Adrenal gland (tissue), 9 donors: ENCODE measurements at regions not wholly inside any gene's neighbourhood (a gene's known extent, or its start where the extent isn't known, plus 50 kb on each side); places are given as distances from the start of the nearest gene placed in this dataset.
A peak's percentile ranks its signal among the peaks of the same experiment; 100 is the strongest.

Source experiments
- DNase-seq, 7 donors: peaks; one replicate each; pipeline ENCODE4 v3.0.0-alpha.2; 2019 to 2020
- H3K27ac ChIP-seq, 5 donors: fragments of 200-600 bp; sonication (generic) in 4 of 5; 1 replicate in 3 of 5; 2 replicates in 2 of 5; pipeline versions ENCODE4 v1.5.1 to v1.8.0; 2016 to 2020; ENCODE audit warnings: mild to moderate bottlenecking in 1 of 5
- H3K27me3 ChIP-seq: fragments of 200-600 bp; 2 replicates; pipeline ENCODE4 v1.8.0; 2021
- H3K36me3 ChIP-seq, 2 donors: fragments of 200-600 bp; replicated peaks in 1 of 2; 1 replicate in 1 of 2; 2 replicates in 1 of 2; pipeline versions ENCODE4 v1.5.1 to v1.8.0; 2018 to 2022
- H3K4me1 ChIP-seq, 2 donors: fragments of 200-600 bp; replicated peaks in 1 of 2; 1 replicate in 1 of 2; 2 replicates in 1 of 2; pipeline versions ENCODE4 v1.5.1 to v1.8.0; 2018 to 2021
- H3K4me3 ChIP-seq, 4 donors: fragments of 200-600 bp; sonication (generic) in 3 of 4; one replicate each; pipeline ENCODE4 v1.5.1; 2016 to 2018
- H3K9me3 ChIP-seq, 3 donors: fragments of 200-600 bp; sonication (generic) in 1 of 3; replicated peaks in 1 of 3; 1 replicate in 2 of 3; 2 replicates in 1 of 3; pipeline versions ENCODE4 v1.5.1 to v1.8.0; 2016 to 2021
- CTCF ChIP-seq, 6 experiments: fragments of 450-650 bp in 4 of 6; fragments of 200-600 bp in 2 of 6; sonication (generic) in 1 of 6; IDR thresholded peaks; 1 replicate in 5 of 6; 2 replicates in 1 of 6; pipeline versions ENCODE4 v1.5.1 to v1.8.0; 2016 to 2021; ENCODE audit warnings: antibody characterized with exemption in 6 of 6, mild to moderate bottlenecking in 2 of 6, moderate library complexity in 1 of 6
- POLR2A ChIP-seq, 2 donors: fragments of 450-650 bp; IDR thresholded peaks; one replicate each; pipeline ENCODE4 v1.6.1; 2017; ENCODE audit warnings: antibody characterized with exemption in 2 of 2, mild to moderate bottlenecking in 2 of 2, moderate library complexity in 1 of 2
- WGBS, 4 donors: extraction: QIAGEN DNeasy Blood & Tissue Kit in 2 of 4; methylation state at CpG; one replicate each; pipeline versions ENCODE4 v1.1.5 to v1.1.7; 2013 to 2017; 5-methylcytosine and 5-hydroxymethylcytosine counted together
- intact Hi-C, 2 donors: fragments of 100-400 bp; cut with DNase I; formaldehyde crosslinking; loops; one replicate each; pipeline versions ENCODE4 v1.14.1 to v1.15.0; 2022 to 2023
- donor health status: healthy with polysubstance abuse.
- donor health status: Bipolar disorder and iron deficiency.
- donor health status: DM: yes; HTN: yes; CAD: no.
- donor health status: DM: no; HTN: no; CAD: no.
- donor health status: DM: no; HTN: no; CAD: no.

DNA sequence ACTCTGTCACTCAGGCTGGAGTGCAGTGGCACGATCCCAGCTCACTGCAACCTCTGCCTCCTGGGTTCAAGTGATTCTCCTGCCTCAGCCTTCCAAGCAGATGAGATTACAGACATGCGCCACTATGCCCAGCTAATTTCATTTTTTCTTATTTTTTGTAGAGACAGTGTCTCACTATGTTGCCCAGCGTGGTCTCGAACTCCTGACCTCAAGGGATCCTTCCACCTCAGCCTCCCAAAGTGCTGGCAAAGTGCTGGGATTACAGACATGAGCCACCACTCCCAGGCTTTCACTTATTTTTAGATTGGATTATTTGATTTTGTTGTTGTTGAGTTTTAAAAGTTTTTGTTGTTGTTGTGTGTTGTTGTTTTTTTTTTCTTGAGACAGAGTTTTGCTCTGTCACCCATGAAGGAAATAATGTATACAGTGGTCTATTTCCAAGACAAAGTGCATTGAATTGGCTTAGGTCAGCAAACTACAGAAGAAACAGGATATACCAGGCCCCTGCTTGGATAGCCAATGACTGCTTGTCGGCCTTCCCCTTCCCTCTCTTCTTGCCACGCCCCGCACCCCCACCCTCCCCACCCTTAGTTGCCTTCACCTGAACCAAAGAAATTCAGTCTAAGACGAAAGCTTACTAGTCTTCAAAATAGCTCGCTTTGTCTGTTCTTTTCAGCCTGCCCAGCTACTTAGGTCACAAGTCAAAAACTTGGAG, 91.8 kb upstream of the CLDN5 start:
- H3K27ac ChIP-seq, result no peak overlapping the region
- TF ChIP-seq CTCF (IDR thresholded peaks at IDR 0.05), result no peak
- no peak for TF ChIP-seq POLR2A (IDR thresholded peaks at IDR 0.05)
- no peaks in the 10 kb centered on the region for H3K9me3 ChIP-seq
- H3K36me3 ChIP-seq, result no peaks in the 10 kb centered on the region
- H3K27me3 ChIP-seq, result peaks cover 20% of the 10 kb centered on the region
- no peak for DNase-seq
- 83 to 91% (median 85%) methylated on average over 9 of the region's 9 CpGs for WGBS, 4 donors
- no peaks in the 10 kb centered on the region for H3K4me1 ChIP-seq
- H3K4me3 ChIP-seq, result no peak overlapping the region
- intact Hi-C loops, result no loop called here

DNA sequence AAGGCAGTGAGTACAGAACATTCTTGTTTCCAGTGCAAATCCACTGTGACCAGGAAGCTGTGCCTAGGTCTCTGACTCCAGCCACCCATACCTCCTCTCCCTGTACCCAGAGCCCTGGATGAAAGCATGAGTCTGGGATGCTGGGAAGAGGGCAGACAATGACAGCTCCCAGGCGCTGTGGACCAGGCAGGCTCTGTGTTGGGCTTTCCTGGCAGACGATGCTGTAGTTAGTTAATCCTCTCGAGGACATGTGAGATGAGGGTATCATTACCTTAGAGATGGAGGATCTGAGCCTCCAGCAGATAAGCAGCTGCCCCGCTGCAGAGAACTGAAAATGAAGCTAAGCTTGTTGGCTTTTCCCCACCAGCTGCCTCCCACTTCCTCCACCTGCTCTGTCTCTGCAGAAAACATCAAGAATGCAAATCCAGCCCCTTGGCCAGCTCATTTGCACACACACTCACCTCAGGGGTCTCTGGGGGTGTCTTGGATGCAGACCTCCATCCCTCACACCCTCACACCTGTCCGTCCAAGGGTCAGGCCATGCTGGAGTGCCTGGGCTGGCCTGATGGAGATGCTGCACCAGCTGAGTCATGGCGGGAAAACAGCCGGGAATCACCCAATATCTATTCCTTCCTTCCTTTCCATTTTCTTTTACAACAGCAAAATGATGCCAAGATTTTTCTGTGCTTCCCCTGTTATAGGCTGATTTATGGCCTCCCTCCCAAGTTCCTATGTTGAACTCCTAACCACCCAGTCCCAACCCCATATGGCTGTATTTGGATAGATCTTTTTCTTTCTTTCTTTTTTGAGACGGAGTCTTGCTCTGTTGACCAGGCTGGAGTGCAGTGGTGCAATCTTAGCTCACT, 94.9 kb upstream of the SEPTIN5 start:
- no peak for DNase-seq
- H3K27me3 ChIP-seq, result peaks cover 20% of the 10 kb centered on the region
- no peaks in the 10 kb centered on the region for H3K9me3 ChIP-seq
- TF ChIP-seq CTCF (IDR thresholded peaks at IDR 0.05), result no peak
- TF ChIP-seq POLR2A (IDR thresholded peaks at IDR 0.05), result no peak
- no peaks in the 10 kb centered on the region for H3K36me3 ChIP-seq
- H3K4me3 ChIP-seq, result no peak overlapping the region
- no peak overlapping the region for H3K27ac ChIP-seq
- 63 to 76% (median 71%) methylated on average over 7 to 8 of the region's 8 CpGs for WGBS, 4 donors
- no peaks in the 10 kb centered on the region for H3K4me1 ChIP-seq
- intact Hi-C loops, result loop anchor here in 1 of 2 donors (10.0 kb wide), 1 partner anchor 135 kb away; no protein-coding TSS in a partner anchor

- H3K27me3 ChIP-seq, result peaks cover 23% of the 10 kb centered on the region
- 61 to 69% (median 65%) methylated on average over 21 of the region's 21 CpGs for WGBS, 4 donors
- no peak overlapping the region for H3K27ac ChIP-seq
- H3K4me3 ChIP-seq, result no peak overlapping the region
- H3K9me3 ChIP-seq, result no peaks in the 10 kb centered on the region
- no peaks in the 10 kb centered on the region for H3K4me1 ChIP-seq
- intact Hi-C loops, result loop anchor here in 1 of 2 donors (10.0 kb wide), 1 partner anchor 136 kb away; no protein-coding TSS in a partner anchor
- TF ChIP-seq CTCF (IDR thresholded peaks at IDR 0.05) (no peak), POLR2A (IDR thresholded peaks at IDR 0.05) (no peak)
- peak in 3 of 7 donors; percentile 26 to 58 (median 30) for DNase-seq
- no peaks in the 10 kb centered on the region for H3K36me3 ChIP-seq
Observed at GRCh38 chr22:19620742-19621371, 93.4 kb upstream of the SEPTIN5 start.
